K562 (cell line): ENCODE measurements at regions not wholly inside any gene's neighbourhood (a gene's known extent, or its start where the extent isn't known, plus 50 kb on each side); places are given as distances from the start of the nearest gene placed in this dataset.

ENCODE experiments used
- BCLAF1 ChIP-seq, 2 experiments: fragments of 450-650 bp in 1 of 2; IDR thresholded peaks; 2 replicates each; pipeline ENCODE4 v1.6.1; 2011 to 2017; ENCODE audit warnings: low read depth in 2 of 2, antibody characterized with exemption in 1 of 2, borderline replicate concordance in 1 of 2, low read length in 1 of 2, mild to moderate bottlenecking in 1 of 2, mixed read lengths in 1 of 2; ENCODE audit not compliant: control insufficient read depth in 1 of 2
- BRD9 ChIP-seq: fragments of 450-650 bp; IDR thresholded peaks from 2 replicates; pipeline ENCODE4 v1.6.1; 2018; ENCODE audit warnings: low read depth; ENCODE audit not compliant: partially characterized antibody
- CBFA2T3 ChIP-seq: fragments of 450-650 bp; IDR thresholded peaks from 2 replicates; pipeline ENCODE4 v1.6.1; 2017
- ETV6 ChIP-seq, 3 experiments: fragments of 150-350 bp in 1 of 3; sonication (generic) in 1 of 3; formaldehyde crosslinking in 1 of 3; IDR thresholded peaks; 2 replicates each; pipeline versions ENCODE4 v1.6.1 to v1.8.0; 2014 to 2022; ENCODE audit warnings: borderline replicate concordance in 2 of 3, low read depth in 2 of 3, antibody characterized with exemption in 1 of 3, low read length in 1 of 3, mild to moderate bottlenecking in 1 of 3, missing genetic modification reagents in 1 of 3
- MAZ ChIP-seq, 2 experiments: fragments of 450-650 bp in 1 of 2; sonication (generic) in 1 of 2; formaldehyde crosslinking; IDR thresholded peaks in 1 of 2; conservative IDR thresholded peaks in 1 of 2; 2 replicates each; pipeline versions ENCODE4 v1.4.0 to v1.5.0; 2020; ENCODE audit warnings: mild to moderate bottlenecking in 1 of 2, missing genetic modification reagents in 1 of 2
- SMARCA4 ChIP-seq: fragments of 450-650 bp; IDR thresholded peaks from 2 replicates; pipeline ENCODE4 v1.6.1; 2016
- ZNF384 ChIP-seq: IDR thresholded peaks from 2 replicates; pipeline ENCODE4 v1.6.1; 2012; ENCODE audit warnings: low read depth, low read length, improper control_type of control experiment

- TF ChIP-seq BCLAF1 (IDR thresholded peaks at IDR 0.05; ENCODE audit: borderline replicate concordance in 1 of 2, control insufficient read depth in 1 of 2, low read depth in 2 of 2, low read length in 1 of 2) (no peak), BRD9 (peak; percentile 25), ETV6 (IDR thresholded peaks at IDR 0.05; ENCODE audit: borderline replicate concordance in 1 of 2, low read depth in 2 of 2, low read length in 1 of 2) (0 out of 4 replicates have a peak, but pooled peaks of 1 of the 2 experiments have one; percentile 27), ETV6 (CRISPR knock-in tag; IDR thresholded peaks at IDR 0.05; ENCODE audit: borderline replicate concordance) (no peak), MAZ (CRISPR knock-in tag; conservative IDR thresholded peaks at IDR 0.05 in 1 of 2, IDR thresholded peaks at IDR 0.05 in 1 of 2) (peak; percentile 40 to 44; a peak in 2 of 4 replicates), SMARCA4 (peak; percentile 94), ZNF384 (0 out of 2 replicates have a peak, but pooled peaks have one; percentile 12), CBFA2T3 (peak; percentile 90)
These were observed 840.4 kb downstream of the MAT2B start (continued) for GRCh38 chr5:164345853-164346252.
